Right renal cortex interstitium (tissue), 3 donors: ENCODE measurements at regions not wholly inside any gene's neighbourhood (a gene's known extent, or its start where the extent isn't known, plus 50 kb on each side); places are given as distances from the start of the nearest gene placed in this dataset.

ENCODE experiments used
- DNase-seq, 3 donors: peaks; one replicate each; pipeline ENCODE4 v3.0.0-alpha.2; 2013; ENCODE audit warnings: low read depth in 3 of 3, low spot score in 2 of 3

GRCh38 chr14:42715316-42715715, 1108.6 kb downstream of the LRFN5 start:
- DNase-seq: no peak

- DNase-seq: no peak
Measured at GRCh38 chr14:42710071-42710470, 1103.4 kb downstream of the LRFN5 start.

GRCh38 chr14:42703501-42703900, 1096.8 kb downstream of the LRFN5 start:
- no peak for DNase-seq

- no peak for DNase-seq
Measured at GRCh38 chr14:42687421-42687820, 1080.7 kb downstream of the LRFN5 start.

GRCh38 chr14:42683707-42684106, 1077.0 kb downstream of the LRFN5 start:
- no peak for DNase-seq

- DNase-seq: no peak
Measured at GRCh38 chr14:42676636-42677035, 1070.0 kb downstream of the LRFN5 start.

GRCh38 chr14:42673963-42674362, 1067.3 kb downstream of the LRFN5 start:
- no peak for DNase-seq

- DNase-seq: no peak
Measured at GRCh38 chr14:42671636-42672035, 1065.0 kb downstream of the LRFN5 start.

- DNase-seq: peak in 1 of 3 donors; percentile 8
Measured at GRCh38 chr14:42665083-42665482, 1058.4 kb downstream of the LRFN5 start.

- no peak for DNase-seq
Measured at GRCh38 chr14:42664190-42664589, 1057.5 kb downstream of the LRFN5 start.

GRCh38 chr14:42654707-42655106, 1048.0 kb downstream of the LRFN5 start:
- no peak for DNase-seq

GRCh38 chr14:42642787-42643186, 1036.1 kb downstream of the LRFN5 start:
- no peak for DNase-seq

- DNase-seq: no peak
Measured at GRCh38 chr14:42633504-42634095, 1026.9 kb downstream of the LRFN5 start.

GRCh38 chr14:42629553-42629952, 1022.9 kb downstream of the LRFN5 start:
- DNase-seq: no peak

- DNase-seq: no peak
Measured at GRCh38 chr14:42628602-42629001, 1021.9 kb downstream of the LRFN5 start.

- no peak for DNase-seq
Measured at GRCh38 chr14:42626986-42627385, 1020.3 kb downstream of the LRFN5 start.

- DNase-seq: no peak
Measured at GRCh38 chr14:42624980-42625761, 1018.5 kb downstream of the LRFN5 start.

- DNase-seq: no peak
Measured at GRCh38 chr14:42617005-42617404, 1010.3 kb downstream of the LRFN5 start.

GRCh38 chr14:42606839-42607238, 1000.2 kb downstream of the LRFN5 start:
- DNase-seq: no peak

- no peak for DNase-seq
Measured at GRCh38 chr14:42602336-42602845, 995.7 kb downstream of the LRFN5 start.

GRCh38 chr14:42572032-42572431, 965.4 kb downstream of the LRFN5 start:
- DNase-seq: no peak

- DNase-seq: no peak
Measured at GRCh38 chr14:42569227-42569626, 962.6 kb downstream of the LRFN5 start.
